Stimulated activated CD4-positive, alpha-beta T cell treated with anti-CD3 and anti-CD28 coated beads, Interleukin-2, amount 100 ng/mL, for 24 hours (primary cell): ENCODE measurements at regions not wholly inside any gene's neighbourhood (a gene's known extent, or its start where the extent isn't known, plus 50 kb on each side); places are given as distances from the start of the nearest gene placed in this dataset.

Experiments
- DNase-seq, 2 donors: peaks; one replicate each; pipeline ENCODE4 v3.0.0-alpha.2; 2020

DNA sequence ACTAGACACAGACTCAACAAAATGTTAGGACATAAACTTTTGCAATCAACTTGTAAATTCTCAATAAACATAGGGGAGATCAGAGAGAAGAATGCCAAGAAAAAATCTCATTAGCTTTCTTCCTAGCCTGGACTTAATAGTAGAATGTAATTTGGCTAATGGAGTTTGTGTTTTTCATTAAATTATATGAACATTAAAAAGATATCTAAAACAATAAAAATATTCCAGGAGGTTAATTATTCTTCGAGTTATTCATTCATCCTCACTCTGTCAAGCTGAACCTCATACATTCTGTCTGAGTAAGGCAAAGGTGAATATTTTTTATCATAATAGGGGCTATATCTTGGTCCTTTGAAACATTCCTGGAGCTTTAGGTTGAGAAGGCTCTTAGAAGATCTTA lies 551.9 kb upstream of the TBX3 start:
- no peak for DNase-seq

DNA sequence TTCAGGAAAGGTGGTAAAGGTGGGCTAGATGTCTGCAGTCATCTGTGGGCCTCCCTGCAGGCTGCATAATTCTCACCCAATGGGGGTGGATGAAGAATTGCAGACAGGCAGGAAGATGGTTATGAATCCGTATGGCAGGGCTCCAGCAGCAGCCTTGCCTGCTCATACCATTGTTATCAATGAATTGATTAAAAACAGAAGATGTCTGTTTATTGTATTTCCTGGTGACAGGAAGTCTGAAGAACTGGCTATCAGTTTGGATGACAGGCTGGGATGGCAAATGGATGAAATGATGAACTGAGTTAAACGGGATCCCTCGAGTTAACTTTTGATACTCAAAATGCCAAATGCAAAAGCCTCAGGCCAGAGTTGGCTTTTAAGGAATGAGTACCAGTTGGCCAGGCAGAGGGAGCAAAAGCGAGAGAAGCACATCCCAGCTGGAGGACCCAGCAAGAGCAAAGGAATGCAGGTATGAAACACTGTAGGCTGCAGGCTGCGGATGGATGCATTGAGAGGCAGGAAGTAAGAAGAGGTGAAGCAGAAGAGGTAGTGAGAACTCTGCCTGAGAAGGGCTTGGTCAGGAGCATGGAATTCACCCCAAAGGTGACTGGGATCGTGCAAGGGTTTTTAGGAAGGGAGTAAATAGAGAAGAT lies 550.0 kb upstream of the TBX3 start:
- DNase-seq = no peak

GRCh38 chr12:115232455-115233156 lies 548.6 kb upstream of the TBX3 start:
- no peak for DNase-seq

- no peak for DNase-seq
Measured at GRCh38 chr12:115230606-115231005, 546.6 kb upstream of the TBX3 start.

DNA sequence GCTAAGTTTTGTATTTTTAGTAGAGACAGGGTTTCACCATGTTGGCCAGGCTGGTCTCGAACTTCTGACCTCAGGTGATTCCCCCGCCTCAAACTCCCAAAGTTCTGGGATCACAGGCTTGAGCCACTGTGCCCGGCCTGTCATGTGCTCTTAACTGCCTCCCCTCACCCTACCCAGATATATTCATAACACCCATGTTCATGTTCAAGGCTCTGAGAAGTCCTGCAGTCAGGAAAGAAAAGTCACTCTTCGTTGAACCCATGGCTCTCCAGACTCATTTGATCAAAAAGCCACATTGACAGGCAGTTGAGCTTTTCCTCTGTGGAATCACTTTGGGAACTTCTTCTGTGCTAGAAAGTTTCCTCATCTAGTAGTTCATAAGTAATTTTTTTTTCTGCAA lies 545.5 kb upstream of the TBX3 start:
- DNase-seq = no peak

DNA sequence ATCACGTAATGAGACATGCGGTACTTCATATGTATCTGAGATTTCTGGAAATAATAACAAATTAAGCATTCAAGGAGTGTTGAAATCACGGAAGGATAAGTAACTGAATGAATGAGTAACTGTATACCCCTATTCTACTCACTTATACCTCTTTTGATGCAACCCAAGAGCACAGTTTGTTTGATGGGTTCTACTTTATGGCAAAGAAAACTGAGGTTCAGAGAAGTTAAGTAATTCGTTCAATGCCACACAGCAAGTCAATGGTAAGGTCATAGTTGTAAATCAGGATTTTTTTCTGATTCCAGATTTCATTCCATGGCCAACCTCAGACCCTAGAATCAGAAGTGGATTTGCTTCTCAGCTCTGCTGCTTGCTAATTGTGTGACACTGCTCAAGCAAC lies 544.5 kb upstream of the TBX3 start:
- no peak for DNase-seq

DNA sequence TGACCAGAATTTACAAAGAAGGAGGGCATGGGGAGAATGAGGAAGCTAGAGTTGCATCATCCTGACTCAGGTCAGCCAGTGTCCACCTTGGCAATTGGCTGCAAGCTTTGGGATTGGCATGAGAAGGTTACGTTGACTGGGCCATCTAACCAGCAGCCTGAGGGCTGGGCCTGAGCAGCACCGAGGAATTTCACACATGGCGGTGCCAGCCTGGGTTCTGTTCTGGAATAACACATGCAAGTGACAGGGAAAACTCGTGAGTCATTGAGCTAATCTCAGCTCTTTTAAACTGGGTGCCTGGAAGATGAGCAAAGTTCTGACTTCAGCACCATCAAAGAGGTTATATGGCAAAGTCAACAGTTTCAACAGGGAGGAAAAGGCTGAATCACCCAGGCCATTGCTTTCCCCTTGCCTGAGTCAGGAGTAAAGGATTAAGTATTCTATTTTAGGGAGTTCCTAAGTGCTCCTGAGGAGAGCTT lies 543.2 kb upstream of the TBX3 start:
- DNase-seq = no peak

DNA sequence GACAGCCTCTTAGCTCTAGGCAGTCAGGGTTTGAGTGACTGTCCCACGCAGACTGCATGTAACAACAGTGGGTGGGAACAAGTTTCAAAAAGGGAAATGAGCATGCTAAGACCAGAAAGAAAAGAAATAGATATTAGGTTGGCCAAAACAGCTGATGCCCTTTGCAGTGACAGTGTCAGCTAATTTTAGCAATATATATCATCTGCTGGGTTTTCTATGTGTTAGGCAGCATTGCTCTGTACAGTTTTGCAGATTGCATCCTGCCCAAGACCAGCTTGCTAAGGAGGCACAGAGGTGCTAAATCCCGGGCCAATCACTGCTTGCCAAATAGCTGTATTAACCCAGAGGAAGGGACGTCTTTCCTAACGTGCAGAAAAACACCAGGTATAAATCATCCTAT lies 541.9 kb upstream of the TBX3 start:
- no peak for DNase-seq

- DNase-seq = no peak
Measured at GRCh38 chr12:115223991-115224390, 540.0 kb upstream of the TBX3 start.

GRCh38 chr12:115223322-115223721 lies 539.3 kb upstream of the TBX3 start:
- DNase-seq = no peak

- no peak for DNase-seq
Measured at GRCh38 chr12:115222220-115222619, 538.2 kb upstream of the TBX3 start.

DNA sequence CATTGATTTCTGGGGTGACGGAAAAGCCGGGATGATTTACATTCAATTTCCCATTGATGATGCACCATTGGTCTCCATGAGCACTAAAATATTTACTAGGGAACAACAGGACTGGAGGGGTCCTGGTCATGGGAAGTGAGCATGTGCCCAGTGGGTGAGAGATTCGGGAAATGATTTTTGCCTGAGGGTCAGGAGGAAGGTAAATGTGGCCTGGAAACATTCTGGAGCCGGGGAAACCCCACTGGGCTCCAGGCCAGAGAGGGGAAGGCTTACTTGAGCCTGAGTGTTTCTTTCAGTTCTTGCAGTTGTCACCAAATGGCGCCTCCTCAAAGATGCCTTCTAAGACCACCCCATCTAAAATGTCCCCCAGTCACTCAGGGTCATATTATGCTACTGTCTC lies 532.3 kb upstream of the TBX3 start:
- DNase-seq = no peak

- no peak for DNase-seq
Measured at GRCh38 chr12:115215544-115215943, 531.6 kb upstream of the TBX3 start.

DNA sequence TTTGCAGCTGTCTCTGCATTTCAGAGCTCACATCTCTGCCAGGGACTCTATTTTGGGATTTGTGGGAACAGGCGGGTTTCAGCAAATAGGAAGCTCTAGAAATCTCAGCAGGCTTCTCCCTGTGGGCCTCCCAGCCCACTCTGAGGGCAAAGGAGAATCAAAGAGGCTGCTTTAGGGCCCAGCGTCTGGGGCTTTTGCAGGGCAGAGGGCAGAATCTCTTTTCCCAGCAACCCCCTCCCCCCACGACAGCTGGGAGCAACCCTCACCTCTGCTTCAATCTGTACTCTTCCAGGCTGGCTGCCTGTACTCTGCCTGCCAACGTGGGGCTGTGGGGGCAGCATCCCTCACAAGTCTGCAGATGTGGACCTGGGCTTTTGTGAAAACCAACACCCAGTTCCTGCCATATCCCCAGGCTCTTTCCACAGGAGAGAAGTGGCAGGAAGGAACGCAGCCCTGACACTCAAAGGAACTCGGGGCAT lies 529.6 kb upstream of the TBX3 start:
- no peak for DNase-seq

- no peak for DNase-seq
Measured at GRCh38 chr12:115213118-115213517, 529.1 kb upstream of the TBX3 start.

DNA sequence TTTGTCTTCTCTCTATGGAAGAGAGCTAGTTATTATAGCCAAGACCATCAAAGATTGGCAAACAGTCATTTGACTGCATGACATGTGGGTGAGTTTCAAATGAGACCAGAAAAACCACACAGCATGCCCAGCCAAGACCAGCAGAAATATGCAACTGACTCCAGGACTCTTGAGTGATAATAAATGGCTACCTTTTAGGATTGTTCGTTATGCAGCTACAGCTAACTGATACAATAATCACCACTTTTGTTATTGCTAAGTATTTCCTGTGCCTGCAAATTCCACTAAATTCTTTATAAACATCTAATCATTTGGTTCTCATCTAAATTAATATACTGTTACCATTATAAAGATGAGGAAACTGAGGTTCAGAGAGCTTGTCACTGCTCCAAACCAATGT lies 528.4 kb upstream of the TBX3 start:
- DNase-seq = no peak

DNA sequence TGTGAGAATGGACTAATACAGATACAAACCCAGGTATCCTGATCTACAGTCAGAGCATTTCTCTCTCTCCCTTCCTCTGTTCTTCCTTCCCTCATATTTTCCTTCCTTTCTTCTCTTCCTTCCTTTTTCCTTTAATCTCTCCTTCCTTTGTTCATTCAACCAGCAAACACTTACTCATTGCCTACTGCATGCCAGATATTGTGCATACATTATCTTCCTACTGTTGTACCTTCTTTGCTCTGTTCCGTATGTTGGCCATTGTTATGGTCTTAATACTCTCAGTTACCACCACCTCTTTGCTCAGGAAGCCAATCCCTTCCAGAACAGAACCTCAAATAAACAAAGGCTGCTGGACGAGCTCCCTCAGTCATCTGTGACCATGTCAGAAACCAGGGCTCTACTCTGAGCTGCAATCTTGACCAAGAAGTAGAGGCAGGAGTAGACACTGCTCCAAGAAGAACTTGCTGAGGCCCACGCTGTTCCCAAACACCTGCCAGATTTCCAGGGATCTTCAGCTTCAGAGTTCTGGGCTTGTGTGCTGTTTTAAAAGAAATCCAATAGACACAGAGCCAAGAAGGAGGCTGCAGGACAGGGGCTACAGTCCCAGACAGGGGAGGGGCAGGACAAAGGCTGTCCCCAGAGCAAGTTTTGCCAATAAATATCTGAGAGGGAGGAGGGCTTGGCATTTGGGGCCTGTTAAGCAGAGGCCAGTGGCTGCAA lies 526.7 kb upstream of the TBX3 start:
- DNase-seq = no peak

DNA sequence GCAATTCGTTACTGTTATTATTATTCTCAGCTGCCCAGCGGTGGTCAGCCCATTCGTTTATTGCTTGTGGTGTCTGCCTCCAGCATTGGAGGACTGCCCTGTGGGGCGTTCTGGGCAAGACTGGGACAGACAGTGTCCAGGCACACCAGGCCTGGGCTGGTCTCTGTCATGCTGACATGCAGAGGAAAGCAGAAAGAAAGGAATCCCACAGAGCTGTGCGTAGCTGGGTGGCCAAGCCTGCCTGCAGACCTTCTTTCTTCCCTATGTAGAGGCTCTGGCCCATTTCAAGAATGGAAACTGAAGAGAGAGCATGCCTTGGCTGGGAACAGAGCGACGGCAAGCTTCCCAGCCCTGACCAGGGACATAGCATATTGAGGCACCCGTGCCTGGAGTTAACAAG lies 525.3 kb upstream of the TBX3 start:
- DNase-seq = no peak

DNA sequence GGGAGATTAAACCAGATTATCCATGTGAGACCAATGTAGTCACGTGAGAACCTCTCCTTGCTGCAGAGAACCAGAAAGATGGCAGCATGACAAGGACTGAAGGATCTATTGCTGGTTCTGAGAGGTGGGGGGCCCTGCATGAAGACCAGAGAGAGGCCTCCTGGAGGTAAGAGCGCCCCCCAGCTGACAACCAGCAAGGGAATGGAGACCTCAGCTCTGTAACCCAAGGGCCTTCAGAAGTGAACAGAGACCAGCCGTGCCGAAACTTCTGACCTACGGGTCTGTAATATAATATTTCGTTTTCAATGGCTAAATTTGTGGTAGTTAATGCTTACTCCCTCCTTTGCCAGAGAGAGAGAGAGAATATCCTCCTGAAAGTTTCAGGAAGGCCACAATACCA lies 524.1 kb upstream of the TBX3 start:
- no peak for DNase-seq

DNA sequence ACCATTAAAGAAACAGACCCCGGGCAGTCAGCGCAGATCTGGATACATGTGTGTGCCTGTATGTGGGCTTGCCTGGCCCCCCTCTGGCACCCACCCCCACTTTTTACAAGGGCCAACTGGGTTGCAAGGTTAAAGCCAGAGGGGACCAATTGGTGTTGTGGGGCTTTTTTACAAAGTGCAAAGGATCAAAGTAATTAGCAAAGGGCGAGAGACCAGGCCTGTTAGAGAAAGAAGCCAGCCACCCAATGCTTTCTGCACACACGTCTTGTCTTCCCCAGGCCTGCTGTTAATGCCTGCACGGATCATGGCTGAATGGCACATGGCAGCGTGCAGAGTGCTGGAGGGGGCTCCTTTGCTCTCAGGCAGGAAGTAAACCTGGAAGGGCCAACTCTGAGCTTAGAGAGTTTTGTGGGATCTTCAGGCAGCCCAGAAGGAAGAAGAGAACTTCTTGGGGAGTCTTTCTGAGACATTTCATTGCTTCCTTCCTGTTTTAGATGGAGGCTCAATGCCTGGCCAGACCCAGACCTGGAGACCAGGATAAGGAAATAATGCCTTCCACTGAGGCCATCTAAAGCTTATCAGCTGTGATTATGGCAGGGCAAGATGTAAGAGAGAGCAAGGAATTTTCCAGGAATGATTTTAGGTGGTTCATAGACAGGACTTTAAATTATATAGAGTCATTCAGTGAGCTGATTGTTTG lies 523.4 kb upstream of the TBX3 start:
- DNase-seq = no peak

DNA sequence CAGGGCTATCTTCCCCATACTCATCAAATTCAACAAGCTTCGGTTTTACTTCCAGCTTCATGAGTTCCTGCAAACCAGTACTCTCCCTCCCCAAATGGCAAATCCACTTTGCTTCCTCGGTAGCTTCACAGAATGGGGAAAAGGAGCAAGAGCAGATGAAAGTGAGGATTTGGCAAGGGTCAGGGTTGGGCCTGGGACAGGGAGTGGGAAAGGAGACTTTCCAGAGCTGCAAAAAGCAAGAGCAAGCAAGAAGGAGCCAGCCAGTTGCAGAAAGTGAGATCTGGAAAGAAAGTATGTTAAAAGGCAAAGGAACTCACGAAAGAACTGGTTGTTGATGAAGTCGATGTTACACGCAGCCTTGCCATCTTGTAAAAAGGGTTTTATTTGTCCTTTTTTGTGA lies 522.8 kb upstream of the TBX3 start:
- no peak for DNase-seq

GRCh38 chr12:115205755-115206308 lies 521.9 kb upstream of the TBX3 start:
- no peak for DNase-seq
